ENCODE measurements at regions not wholly inside any gene's neighbourhood (a gene's known extent, or its start where the extent isn't known, plus 50 kb on each side); places are given as distances from the start of the nearest gene placed in this dataset.

GRCh38 chr17:70919241-70919640 lies 749.9 kb downstream of the KCNJ2 start (continued):
- TF ChIP-seq CTCF (IDR thresholded peaks at IDR 0.05; ENCODE audit: control extremely low read depth in 1 of 3, insufficient read depth in 1 of 3, low read depth in 1 of 3, low read length in 3 of 3), result no peak
